IMR-90 (cell line): ENCODE measurements at regions not wholly inside any gene's neighbourhood (a gene's known extent, or its start where the extent isn't known, plus 50 kb on each side); places are given as distances from the start of the nearest gene placed in this dataset.

ENCODE experiments used
- ATAC-seq: fragments of 200-7000 bp; cut with Tn5 transposase; 2 replicates; pipeline ENCODE4 v1.9.1; 2020; ENCODE audit warnings: low read depth, mild to moderate bottlenecking, moderate library complexity
- BruUV-seq: library from RNA; stranded (reverse); fragments of 400-500 nt; replicated peaks from 2 replicates; lab custom pipeline; 2021; lab: Mats Ljungman, UMichigan
- CTCF ChIA-PET: fragments of 300-600 bp; formaldehyde crosslinking; extraction: SDS; loops from one replicate; lab custom pipeline; 2021; ENCODE audit warnings: antibody characterized with exemption; lab: Yijun Ruan, JAX
- POLR2A ChIA-PET: fragments of 300-600 bp; sonication (Branson Sonifier 250); formaldehyde crosslinking; loops from one replicate; lab custom pipeline; 2022; ENCODE audit warnings: antibody characterized with exemption; ENCODE audit not compliant: unreplicated experiment; lab: Charles Lee
- DNase-seq: peaks from one replicate; pipeline ENCODE4 v3.0.0; 2013
- H2AFZ ChIP-seq: replicated peaks from 2 replicates; pipeline ENCODE3; 2013; ENCODE audit warnings: low read length, mild to moderate bottlenecking; ENCODE audit not compliant: poor library complexity
- H2AK5ac ChIP-seq: 2 replicates; pipeline ENCODE4 v1.6.1; 2013; ENCODE audit warnings: low read depth, low read length, inconsistent platforms
- H2AK9ac ChIP-seq: replicated peaks from 2 replicates; pipeline ENCODE3; 2013; ENCODE audit warnings: mild to moderate bottlenecking, low read depth, low read length, moderate library complexity; ENCODE audit not compliant: poor library complexity
- H2BK120ac ChIP-seq: 2 replicates; pipeline ENCODE4 v1.6.1; 2013; ENCODE audit warnings: low read depth, low read length, inconsistent platforms
- H2BK15ac ChIP-seq: 3 replicates; pipeline ENCODE4 v1.6.1; 2013; ENCODE audit warnings: low read depth, low read length, inconsistent platforms
- H2BK20ac ChIP-seq: 2 replicates; pipeline ENCODE4 v1.6.1; 2013; ENCODE audit warnings: low read depth, mild to moderate bottlenecking, inconsistent platforms, low read length, moderate library complexity
- H2BK5ac ChIP-seq: 2 replicates; pipeline ENCODE4 v1.6.1; 2013; ENCODE audit warnings: mild to moderate bottlenecking, low read depth, low read length, inconsistent platforms; ENCODE audit not compliant: poor library complexity, severe bottlenecking
- H3K14ac ChIP-seq: replicated peaks from 2 replicates; pipeline ENCODE4 v1.6.1; 2013; ENCODE audit warnings: low read depth, low read length, inconsistent platforms
- H3K18ac ChIP-seq: 2 replicates; pipeline ENCODE4 v1.6.1; 2013; ENCODE audit warnings: low read depth, low read length, control low read depth
- H3K23ac ChIP-seq: 2 replicates; pipeline ENCODE4 v1.6.1; 2013; ENCODE audit warnings: low read depth, low read length, inconsistent platforms
- H3K27ac ChIP-seq: 2 replicates; pipeline ENCODE4 v1.5.1; 2013; ENCODE audit warnings: mild to moderate bottlenecking, control low read depth, low read length; ENCODE audit not compliant: insufficient read depth
- H3K27me3 ChIP-seq: 2 replicates; pipeline ENCODE4 v1.6.1; 2013; ENCODE audit warnings: low read length; ENCODE audit not compliant: control insufficient read depth, insufficient read depth
- H3K36me3 ChIP-seq: 2 replicates; pipeline ENCODE4 v1.6.1; 2013; ENCODE audit warnings: low read length, mixed read lengths; ENCODE audit not compliant: control insufficient read depth, insufficient read depth
- H3K4ac ChIP-seq: 2 replicates; pipeline ENCODE4 v1.6.1; 2013; ENCODE audit warnings: low read depth, low read length, inconsistent platforms
- H3K4me1 ChIP-seq: 2 replicates; pipeline ENCODE4 v1.6.1; 2013; ENCODE audit warnings: low read length, mixed read lengths; ENCODE audit not compliant: control insufficient read depth, insufficient read depth
- H3K4me2 ChIP-seq: 2 replicates; pipeline ENCODE4 v1.6.1; 2013; ENCODE audit warnings: low read depth, mild to moderate bottlenecking, control low read depth, low read length, moderate library complexity
- H3K4me3 ChIP-seq: 2 replicates; pipeline ENCODE4 v1.5.1; 2013; ENCODE audit warnings: low read depth, mild to moderate bottlenecking, control low read depth, low read length, moderate library complexity; ENCODE audit not compliant: insufficient read depth
- H3K56ac ChIP-seq: 2 replicates; pipeline ENCODE4 v1.6.1; 2013; ENCODE audit warnings: low read length, inconsistent platforms; ENCODE audit not compliant: insufficient read depth; ENCODE audit errors: extremely low read depth
- H3K79me1 ChIP-seq, 2 experiments: 2 replicates each; pipeline ENCODE4 v1.6.1; 2013; ENCODE audit warnings: low read length in 2 of 2, inconsistent platforms in 1 of 2, low read depth in 1 of 2
- H3K9ac ChIP-seq: 2 replicates; pipeline ENCODE4 v1.6.1; 2013; ENCODE audit warnings: low read depth, low read length, control low read depth
- H3K9me1 ChIP-seq: 2 replicates; pipeline ENCODE4 v1.6.1; 2013; ENCODE audit warnings: low read length, inconsistent platforms; ENCODE audit not compliant: insufficient read depth
- H3K9me3 ChIP-seq: 2 replicates; pipeline ENCODE4 v1.6.1; 2013; ENCODE audit warnings: low read length; ENCODE audit not compliant: control insufficient read depth, insufficient read depth
- H4K20me1 ChIP-seq: 2 replicates; pipeline ENCODE4 v1.6.1; 2013; ENCODE audit warnings: low read length, inconsistent platforms; ENCODE audit not compliant: insufficient read depth
- H4K5ac ChIP-seq: 2 replicates; pipeline ENCODE4 v1.6.1; 2013; ENCODE audit warnings: mild to moderate bottlenecking, low read depth, low read length, control low read depth
- H4K8ac ChIP-seq, 2 experiments: 2 replicates each; pipeline ENCODE4 v1.6.1; 2013; ENCODE audit warnings: low read depth in 2 of 2, low read length in 2 of 2, control low read depth in 1 of 2, inconsistent platforms in 1 of 2
- H4K91ac ChIP-seq: 2 replicates; pipeline ENCODE4 v1.6.1; 2013; ENCODE audit warnings: low read depth, low read length, inconsistent platforms; ENCODE audit not compliant: insufficient read depth
- BHLHE40 ChIP-seq: fragments of 150-350 bp; IDR thresholded peaks from 2 replicates; pipeline ENCODE4 v1.6.1; 2016; ENCODE audit warnings: mild to moderate bottlenecking, low read depth, low read length
- CHD1 ChIP-seq: IDR thresholded peaks from 2 replicates; pipeline ENCODE4 v1.6.1; 2012; ENCODE audit warnings: low read depth, low read length, improper control_type of control experiment
- CTCF ChIP-seq: conservative IDR thresholded peaks from 2 replicates; pipeline ENCODE4 v1.5.1; 2012; ENCODE audit warnings: mild to moderate bottlenecking, low read depth, low read length, improper control_type of control experiment
- ELK1 ChIP-seq: fragments of 150-350 bp; IDR thresholded peaks from 2 replicates; pipeline ENCODE4 v1.6.1; 2016; ENCODE audit warnings: low read depth, mild to moderate bottlenecking, low read length, moderate library complexity, borderline replicate concordance
- FOS ChIP-seq: fragments of 150-350 bp; IDR thresholded peaks from 2 replicates; pipeline ENCODE4 v1.6.1; 2016; ENCODE audit warnings: low read depth, low read length
- MAFK ChIP-seq: IDR thresholded peaks from 2 replicates; pipeline ENCODE4 v1.6.1; 2012; ENCODE audit warnings: low read depth, low read length, improper control_type of control experiment
- MAZ ChIP-seq: IDR thresholded peaks from 2 replicates; pipeline ENCODE4 v1.6.1; 2012; ENCODE audit warnings: low read depth, mild to moderate bottlenecking, low read length, improper control_type of control experiment, moderate library complexity, borderline replicate concordance
- MXI1 ChIP-seq: IDR thresholded peaks from 2 replicates; pipeline ENCODE4 v1.6.1; 2012; ENCODE audit warnings: low read depth, mild to moderate bottlenecking, low read length, moderate library complexity, borderline replicate concordance
- NFE2L2 ChIP-seq: fragments of 150-350 bp; IDR thresholded peaks from 2 replicates; pipeline ENCODE4 v1.6.1; 2016; ENCODE audit warnings: low read depth, mild to moderate bottlenecking, low read length
- POLR2A ChIP-seq: IDR thresholded peaks from 2 replicates; pipeline ENCODE4 v1.6.1; 2012; ENCODE audit warnings: mild to moderate bottlenecking, low read depth, low read length
- RAD21 ChIP-seq: IDR thresholded peaks from 2 replicates; pipeline ENCODE4 v1.6.1; 2012; ENCODE audit warnings: low read length, improper control_type of control experiment
- RFX5 ChIP-seq: IDR thresholded peaks from 2 replicates; pipeline ENCODE4 v1.8.0; 2012; ENCODE audit warnings: low read depth, mild to moderate bottlenecking, low read length, moderate library complexity
- SMC3 ChIP-seq: fragments of 150-350 bp; IDR thresholded peaks from 2 replicates; pipeline ENCODE4 v1.6.1; 2016; ENCODE audit warnings: low read depth, mild to moderate bottlenecking, antibody characterized with exemption, low read length, moderate library complexity
- USF2 ChIP-seq: fragments of 150-350 bp; IDR thresholded peaks from 2 replicates; pipeline ENCODE4 v1.6.1; 2017; ENCODE audit warnings: mild to moderate bottlenecking, antibody characterized with exemption, low read length, low read depth
- WGBS, 2 experiments: methylation state at CpG; one replicate each; pipeline versions ENCODE4 v1.1.5 to v1.1.7; 2013; ENCODE audit warnings: missing lambda C conversion rate in 2 of 2; ENCODE audit not compliant: insufficient read length in 1 of 2; ENCODE audit errors: extremely low coverage in 2 of 2; 5-methylcytosine and 5-hydroxymethylcytosine counted together
- dilution Hi-C: fragments of 300-500 bp; cut with HindIII; formaldehyde crosslinking; loops from one replicate; pipeline ENCODE4 v1.14.3; 2018; ENCODE audit warnings: low sequenced_read_pairs; ENCODE audit not compliant: unreplicated experiment
- in situ Hi-C: fragments of 300-500 bp; cut with MboI; formaldehyde crosslinking; loops from 3 replicates; pipeline ENCODE4 v1.14.3; 2019; ENCODE audit warnings: low sequenced_read_pairs, inconsistent platforms, mixed read lengths
- intact Hi-C: fragments of 100-400 bp; cut with micrococcal nuclease; formaldehyde crosslinking; loops from 2 replicates; pipeline ENCODE4 v1.10.0; 2022

- Histone ChIP-seq H3K9ac (no peak overlapping the region), H2BK120ac (no peak overlapping the region), H3K14ac (no peak overlapping the region), H3K4me1 (peaks cover 3% of the 10 kb centered on the region; the same call in 1 of the 2 replicates), H2AFZ (peak overlapping the region; percentile 16), H3K23ac (no peak overlapping the region), H3K27ac (no peak overlapping the region; the same call in 1 of the 2 replicates), H3K4me2 (peak overlapping the region; percentile 24; the same call in 1 of the 2 replicates), H2AK5ac (no peak overlapping the region), H3K27me3 (peaks cover 2% of the 10 kb centered on the region; the same call in 1 of the 2 replicates), H4K91ac (no peak overlapping the region), H2BK20ac (no peak overlapping the region), H2BK5ac (no peak overlapping the region), H4K20me1 (no peaks in the 10 kb centered on the region), H3K4ac (no peak overlapping the region), H4K8ac (no peak overlapping the region), H3K9me1 (no peaks in the 10 kb centered on the region), H3K9me3 (no peaks in the 10 kb centered on the region), H3K18ac (no peak overlapping the region), H3K36me3 (no peaks in the 10 kb centered on the region), H3K56ac (no peak overlapping the region), H4K5ac (no peak overlapping the region), H3K4me3 (no peak overlapping the region), H2BK15ac (no peak overlapping the region), H2AK9ac (no peak overlapping the region), H3K79me1 (no peaks in the 10 kb centered on the region)
- dilution Hi-C loops (no loop called here), intact Hi-C loops (no loop called here), in situ Hi-C loops (no loop called here)
- WGBS, 2 experiments = no CpG with 5 or more reads among the region's 10 CpGs
- CTCF ChIA-PET = interaction anchor here (1.4 kb wide), 1 partner anchor 16 kb away, joined by 3 read pairs; no protein-coding TSS in a partner anchor
- ATAC-seq (no peak), DNase-seq (no peak)
- BruUV-seq = no TSS peak
- POLR2A ChIA-PET = no interaction called here
- no peak for TF ChIP-seq NFE2L2
- no peak for TF ChIP-seq MAZ
- no peak for TF ChIP-seq BHLHE40
- no peak for TF ChIP-seq RAD21
- TF ChIP-seq MXI1 = no peak
- no peak for TF ChIP-seq CTCF
- TF ChIP-seq ELK1 = no peak
- TF ChIP-seq CHD1 = no peak
- TF ChIP-seq SMC3 = no peak
- no peak for TF ChIP-seq USF2
- TF ChIP-seq RFX5 = no peak
- no peak for TF ChIP-seq POLR2A
- TF ChIP-seq FOS = no peak
- TF ChIP-seq MAFK = no peak
Measured at GRCh38 chr13:42477596-42478190, 96.3 kb upstream of the TNFSF11 start.
